ENCODE measurements at regions not wholly inside any gene's neighbourhood (a gene's known extent, or its start where the extent isn't known, plus 50 kb on each side); places are given as distances from the start of the nearest gene placed in this dataset.

DNA sequence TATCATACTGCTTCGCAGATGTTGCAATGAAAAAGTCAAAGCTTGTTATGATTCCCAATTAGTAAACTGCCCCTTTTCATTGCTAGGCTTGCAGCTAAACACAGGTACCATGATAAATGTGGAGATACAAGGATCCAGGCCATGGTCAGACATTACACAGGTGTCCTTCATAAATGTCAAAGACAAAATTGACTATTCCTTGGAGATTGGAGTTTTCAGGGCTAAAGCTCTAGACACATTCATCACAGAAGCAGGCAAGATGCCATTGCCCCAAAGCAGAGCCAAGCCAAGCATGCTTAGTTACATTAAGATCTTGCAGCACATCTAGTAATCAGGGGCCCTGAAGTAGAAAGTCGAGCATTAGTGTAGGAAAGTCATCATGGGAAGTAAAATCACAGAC lies 111.3 kb upstream of the INTU start:
- Histone ChIP-seq H3K27me3 (ENCODE audit: control insufficient read depth in 1 of 2, insufficient read depth in 2 of 2, low read length in 2 of 2) (no peaks in the 10 kb centered on the region; a peak in 1 of 5 replicates), H3K79me2 (ENCODE audit: insufficient read depth, low read length) (no peaks in the 10 kb centered on the region), H3K27ac (ENCODE audit: extremely low read length, insufficient read depth, low read length) (no peak overlapping the region), H4K20me1 (ENCODE audit: insufficient read depth, low read length) (no peaks in the 10 kb centered on the region), H3K9me3 (ENCODE audit: low read length) (no peaks in the 10 kb centered on the region), H2AFZ (ENCODE audit: low read length) (no peak overlapping the region), H3K4me3 (replicated peaks in 1 of 3; ENCODE audit: insufficient read depth in 1 of 3, low read depth in 2 of 3, low read length in 3 of 3) (no peak overlapping the region), H3K4me1 (ENCODE audit: insufficient read depth, low read length) (no peaks in the 10 kb centered on the region), H3K9ac (ENCODE audit: insufficient read depth, low read depth, low read length) (no peak overlapping the region), H3K36me3 (replicated peaks in 1 of 2; ENCODE audit: control insufficient read depth in 1 of 2, insufficient read depth in 2 of 2, low read length in 2 of 2) (no peaks in the 10 kb centered on the region), H3K4me2 (ENCODE audit: low read depth, low read length) (no peak overlapping the region)
- intact Hi-C loops (cut with micrococcal nuclease; ENCODE audit: unreplicated experiment) = no loop called here
- ATAC-seq = no peak
- no peak for FAIRE-seq
- BruUV-seq (replicated peaks) = no TSS peak
- CTCF ChIA-PET (ENCODE audit: low intra/inter-chr PET ratio, low total read pairs) = no interaction called here
- WGBS (ENCODE audit: low lambda C conversion rate) = 0% methylated on average over 2 of the region's 2 CpGs
- POLR2A ChIA-PET = no interaction called here
- no peak for DNase-seq (ENCODE audit: low spot score)
- in situ Hi-C loops (cut with HindIII; ENCODE audit: extremely low pct_ligation_motif_present, low pct_unique_long_range_greater_than_20kb) = no loop called here
- TF ChIP-seq MAFF (IDR thresholded peaks at IDR 0.05; ENCODE audit: low read depth, low read length) (no peak), PHF21A (CRISPR knock-in tag; IDR thresholded peaks at IDR 0.05) (no peak), REXO4 (CRISPR knock-in tag; IDR thresholded peaks at IDR 0.05; ENCODE audit: borderline replicate concordance) (no peak), SIX4 (CRISPR knock-in tag; IDR thresholded peaks at IDR 0.05) (no peak), ZNF672 (CRISPR knock-in tag; IDR thresholded peaks at IDR 0.05) (no peak), CHD4 (IDR thresholded peaks at IDR 0.05; ENCODE audit: borderline replicate concordance, low read length) (no peak), ZNF75D (CRISPR knock-in tag; IDR thresholded peaks at IDR 0.05; ENCODE audit: borderline replicate concordance) (no peak), AHR (CRISPR knock-in tag; IDR thresholded peaks at IDR 0.05) (no peak), SNRNP70 (IDR thresholded peaks at IDR 0.05; ENCODE audit: low read depth, low read length) (no peak), KAT7 (CRISPR knock-in tag; IDR thresholded peaks at IDR 0.05; ENCODE audit: borderline replicate concordance) (no peak), KLF9 (CRISPR knock-in tag; IDR thresholded peaks at IDR 0.05; ENCODE audit: low read depth) (no peak), ZKSCAN1 (IDR thresholded peaks at IDR 0.05; ENCODE audit: low read length) (no peak)
- TF ChIP-seq, protein P1, sequence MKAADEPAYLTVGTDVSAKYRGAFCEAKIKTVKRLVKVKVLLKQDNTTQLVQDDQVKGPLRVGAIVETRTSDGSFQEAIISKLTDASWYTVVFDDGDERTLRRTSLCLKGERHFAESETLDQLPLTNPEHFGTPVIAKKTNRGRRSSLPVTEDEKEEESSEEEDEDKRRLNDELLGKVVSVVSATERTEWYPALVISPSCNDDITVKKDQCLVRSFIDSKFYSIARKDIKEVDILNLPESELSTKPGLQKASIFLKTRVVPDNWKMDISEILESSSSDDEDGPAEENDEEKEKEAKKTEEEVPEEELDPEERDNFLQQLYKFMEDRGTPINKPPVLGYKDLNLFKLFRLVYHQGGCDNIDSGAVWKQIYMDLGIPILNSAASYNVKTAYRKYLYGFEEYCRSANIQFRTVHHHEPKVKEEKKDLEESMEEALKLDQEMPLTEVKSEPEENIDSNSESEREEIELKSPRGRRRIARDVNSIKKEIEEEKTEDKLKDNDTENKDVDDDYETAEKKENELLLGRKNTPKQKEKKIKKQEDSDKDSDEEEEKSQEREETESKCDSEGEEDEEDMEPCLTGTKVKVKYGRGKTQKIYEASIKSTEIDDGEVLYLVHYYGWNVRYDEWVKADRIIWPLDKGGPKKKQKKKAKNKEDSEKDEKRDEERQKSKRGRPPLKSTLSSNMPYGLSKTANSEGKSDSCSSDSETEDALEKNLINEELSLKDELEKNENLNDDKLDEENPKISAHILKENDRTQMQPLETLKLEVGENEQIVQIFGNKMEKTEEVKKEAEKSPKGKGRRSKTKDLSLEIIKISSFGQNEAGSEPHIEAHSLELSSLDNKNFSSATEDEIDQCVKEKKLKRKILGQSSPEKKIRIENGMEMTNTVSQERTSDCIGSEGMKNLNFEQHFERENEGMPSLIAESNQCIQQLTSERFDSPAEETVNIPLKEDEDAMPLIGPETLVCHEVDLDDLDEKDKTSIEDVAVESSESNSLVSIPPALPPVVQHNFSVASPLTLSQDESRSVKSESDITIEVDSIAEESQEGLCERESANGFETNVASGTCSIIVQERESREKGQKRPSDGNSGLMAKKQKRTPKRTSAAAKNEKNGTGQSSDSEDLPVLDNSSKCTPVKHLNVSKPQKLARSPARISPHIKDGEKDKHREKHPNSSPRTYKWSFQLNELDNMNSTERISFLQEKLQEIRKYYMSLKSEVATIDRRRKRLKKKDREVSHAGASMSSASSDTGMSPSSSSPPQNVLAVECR (CRISPR knock-in tag; IDR thresholded peaks at IDR 0.05; ENCODE audit: borderline replicate concordance) = no peak
